ENCODE measurements at regions not wholly inside any gene's neighbourhood (a gene's known extent, or its start where the extent isn't known, plus 50 kb on each side); places are given as distances from the start of the nearest gene placed in this dataset.

GRCh38 chr15:70268698-70269251 is 171.1 kb upstream of the TLE3 start:
- no peaks in the 10 kb centered on the region for H4K20me1 ChIP-seq (ENCODE audit: insufficient read depth)
- no peaks in the 10 kb centered on the region for H3K9me2 ChIP-seq (ENCODE audit: insufficient read depth, low read length)
- no peaks in the 10 kb centered on the region for H3K79me2 ChIP-seq (replicated peaks; ENCODE audit: insufficient read depth, low read length)
- H3K36me3 ChIP-seq (ENCODE audit: insufficient read depth, low read length), result no peaks in the 10 kb centered on the region
- no peak overlapping the region for H3K9ac ChIP-seq (ENCODE audit: low read length)
- H3K4me3 ChIP-seq (ENCODE audit: low read length), result no peak overlapping the region
- no peak overlapping the region for H3K4me2 ChIP-seq (ENCODE audit: low read length)
- no peaks in the 10 kb centered on the region for H3K9me3 ChIP-seq (ENCODE audit: low read length)
- no peak overlapping the region for H3K27ac ChIP-seq (ENCODE audit: low read length)
- no peaks in the 10 kb centered on the region for H3F3A ChIP-seq (ENCODE audit: insufficient read depth, low read length, poor library complexity, severe bottlenecking)
- TF ChIP-seq CTCF (IDR thresholded peaks at IDR 0.05; ENCODE audit: poor library complexity, severe bottlenecking), result no peak
- TF ChIP-seq EZH2 (IDR thresholded peaks at IDR 0.05; ENCODE audit: borderline replicate concordance, insufficient read depth, low read length, poor library complexity, severe bottlenecking), result no peak
- no peak for TF ChIP-seq POLR2AphosphoS5 (IDR thresholded peaks at IDR 0.05)
- no peak overlapping the region for H2AFZ ChIP-seq (ENCODE audit: low read depth, low read length)
- no peaks in the 10 kb centered on the region for H3K27me3 ChIP-seq (ENCODE audit: insufficient read depth, low read depth, low read length)

GRCh38 chr15:70267879-70268278 is 170.2 kb upstream of the TLE3 start:
- H3K9me2 ChIP-seq (ENCODE audit: insufficient read depth, low read length), result no peaks in the 10 kb centered on the region
- TF ChIP-seq SMC3 (conservative IDR thresholded peaks at IDR 0.05; ENCODE audit: poor library complexity), result no peak
- no peak for TF ChIP-seq MXI1 (conservative IDR thresholded peaks at IDR 0.05; ENCODE audit: poor library complexity, severe bottlenecking)
- no peak for TF ChIP-seq POLR2AphosphoS5 (IDR thresholded peaks at IDR 0.05)
- no peak for TF ChIP-seq EP300 (conservative IDR thresholded peaks at IDR 0.05; ENCODE audit: poor library complexity, severe bottlenecking)
- no peak for TF ChIP-seq EZH2 (IDR thresholded peaks at IDR 0.05; ENCODE audit: borderline replicate concordance, insufficient read depth, low read length, poor library complexity, severe bottlenecking)
- TF ChIP-seq RAD21 (conservative IDR thresholded peaks at IDR 0.05), result no peak
- TF ChIP-seq REST (IDR thresholded peaks at IDR 0.05; ENCODE audit: borderline replicate concordance), result no peak
- no peak for TF ChIP-seq TAF1 (IDR thresholded peaks at IDR 0.05; ENCODE audit: low read depth)
- TF ChIP-seq CTCF (IDR thresholded peaks at IDR 0.05; ENCODE audit: poor library complexity, severe bottlenecking), result no peak
- no peak overlapping the region for H3K4me2 ChIP-seq (ENCODE audit: low read length)
- no peaks in the 10 kb centered on the region for H3K9me3 ChIP-seq (ENCODE audit: low read length)
- no peak overlapping the region for H3K27ac ChIP-seq (ENCODE audit: low read length)
- no peaks in the 10 kb centered on the region for H4K20me1 ChIP-seq (ENCODE audit: insufficient read depth)
- no peaks in the 10 kb centered on the region for H3K36me3 ChIP-seq (ENCODE audit: insufficient read depth, low read length)
- no peak overlapping the region for H2AFZ ChIP-seq (ENCODE audit: low read depth, low read length)
- no peaks in the 10 kb centered on the region for H3K79me2 ChIP-seq (replicated peaks; ENCODE audit: insufficient read depth, low read length)
- no peaks in the 10 kb centered on the region for H3F3A ChIP-seq (ENCODE audit: insufficient read depth, low read length, poor library complexity, severe bottlenecking)
- H3K9ac ChIP-seq (ENCODE audit: low read length), result no peak overlapping the region
- no peak overlapping the region for H3K4me3 ChIP-seq (ENCODE audit: low read length)
- H3K27me3 ChIP-seq (ENCODE audit: insufficient read depth, low read depth, low read length), result no peaks in the 10 kb centered on the region

All from neural cell (in vitro differentiated cells).